HG03571 (cell line): ENCODE measurements at regions not wholly inside any gene's neighbourhood (a gene's known extent, or its start where the extent isn't known, plus 50 kb on each side); places are given as distances from the start of the nearest gene placed in this dataset.
"Not testable (repeated sequence)": the region's sequence is repeated elsewhere in the genome, so short reads cannot be mapped to it uniquely, and the experiment has no call there.

ENCODE experiments used
- ATAC-seq: cut with Tn5 transposase; IDR thresholded peaks from one replicate; pipeline ENCODE4 v1.9.1; 2021; ENCODE audit not compliant: unreplicated experiment

DNA sequence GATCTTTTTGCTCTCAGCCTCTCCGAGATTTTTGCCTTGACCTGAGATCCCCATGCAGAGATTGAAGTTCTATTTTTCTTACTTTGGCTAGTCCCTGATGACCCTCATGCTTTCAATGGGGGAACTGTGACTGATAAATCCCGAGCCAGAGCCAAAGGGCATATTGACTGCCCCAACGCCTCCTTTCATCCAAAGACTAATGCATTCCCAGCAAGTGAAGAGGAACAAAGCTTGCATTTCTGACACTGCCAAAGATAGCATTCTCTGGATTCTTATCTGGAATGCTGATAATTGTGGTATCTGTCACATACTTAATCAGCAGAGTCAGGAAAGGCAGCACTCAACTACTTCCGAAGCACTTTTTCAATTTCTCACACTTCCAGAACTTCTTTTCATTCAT, 152.3 kb upstream of the EGLN3 start:
- no peak for ATAC-seq

DNA sequence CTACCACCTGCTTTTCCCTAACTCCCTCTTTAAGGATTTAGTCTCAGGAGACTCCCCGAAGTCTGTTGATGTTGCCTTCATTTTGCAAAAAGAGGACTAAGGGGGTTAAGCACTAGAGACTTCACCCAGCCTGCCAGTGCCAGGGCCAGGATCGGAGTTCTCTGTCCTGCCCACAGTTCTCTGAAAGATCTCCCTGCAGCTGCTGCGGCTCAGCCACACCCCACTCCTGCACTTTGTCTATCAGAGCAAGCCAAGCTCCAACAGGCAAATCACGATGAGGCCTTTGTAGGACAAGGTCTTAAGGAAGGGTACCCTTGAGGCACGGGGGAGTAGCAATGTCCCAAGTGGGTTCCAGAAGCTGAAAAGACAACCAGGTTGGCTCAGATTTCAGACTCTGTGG, 148.8 kb upstream of the EGLN3 start:
- ATAC-seq, result no peak

DNA sequence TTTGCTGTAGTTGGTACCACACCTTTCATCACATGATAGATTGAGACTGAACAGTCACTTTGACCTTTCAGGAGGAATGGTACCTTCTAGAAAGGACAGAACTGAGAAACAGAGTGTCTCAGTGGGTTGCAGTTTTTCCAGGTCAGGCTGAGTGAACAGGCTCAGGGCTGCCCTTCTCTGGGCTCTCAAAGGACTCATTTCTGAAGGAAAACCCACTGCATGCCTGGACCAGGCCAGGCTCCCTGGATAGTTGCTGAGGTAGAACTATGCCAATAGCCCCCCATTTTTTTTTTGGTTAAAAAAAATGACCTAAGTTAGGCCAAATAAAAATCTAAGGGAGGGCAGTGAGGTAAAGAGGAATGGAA, 148.1 kb upstream of the EGLN3 start:
- ATAC-seq, result no peak

DNA sequence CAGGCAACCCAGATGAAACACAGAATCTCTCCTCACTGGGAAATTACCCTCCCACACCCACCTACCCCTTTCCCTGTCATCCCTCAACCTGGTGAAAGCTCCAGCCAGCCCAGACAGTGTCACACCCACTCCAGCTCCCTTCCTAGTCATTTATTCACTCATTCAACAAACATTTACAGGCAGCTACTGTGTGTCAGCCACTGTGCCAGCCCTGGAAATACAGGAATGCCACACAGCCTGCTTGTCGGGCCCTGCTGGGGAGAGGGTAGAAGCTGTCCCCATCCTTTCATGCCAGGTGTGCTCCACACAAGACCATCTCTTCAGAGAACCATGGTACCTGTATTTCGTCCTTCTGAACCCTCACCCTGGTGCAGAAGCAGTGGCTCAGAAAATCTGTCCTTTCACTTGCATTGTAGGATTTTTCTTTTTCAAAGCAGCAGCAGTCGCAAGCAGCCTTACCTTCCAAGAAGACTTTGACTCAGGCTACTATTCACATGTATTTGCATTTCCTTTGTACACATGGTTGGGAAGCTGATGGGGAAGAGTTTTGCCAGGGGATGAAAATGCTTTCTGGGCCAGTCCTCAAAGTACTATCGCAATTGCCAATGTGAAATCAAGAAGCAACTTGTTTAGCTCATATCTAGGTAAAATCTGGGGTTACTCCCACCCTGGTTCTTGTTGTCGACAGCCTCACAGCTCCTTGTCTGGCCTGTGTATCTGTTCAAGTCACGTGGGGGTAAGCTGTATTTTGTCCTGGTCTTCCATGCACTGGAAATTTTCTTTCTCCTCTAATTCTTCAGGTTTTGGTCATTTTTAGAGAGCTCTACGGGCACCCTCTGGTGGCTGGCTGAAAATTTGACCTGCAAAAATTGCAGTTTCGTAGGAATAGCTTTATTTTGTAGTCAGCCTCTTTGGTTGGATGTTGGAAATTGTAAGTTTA, 147.4 kb upstream of the EGLN3 start:
- ATAC-seq, result no peak

DNA sequence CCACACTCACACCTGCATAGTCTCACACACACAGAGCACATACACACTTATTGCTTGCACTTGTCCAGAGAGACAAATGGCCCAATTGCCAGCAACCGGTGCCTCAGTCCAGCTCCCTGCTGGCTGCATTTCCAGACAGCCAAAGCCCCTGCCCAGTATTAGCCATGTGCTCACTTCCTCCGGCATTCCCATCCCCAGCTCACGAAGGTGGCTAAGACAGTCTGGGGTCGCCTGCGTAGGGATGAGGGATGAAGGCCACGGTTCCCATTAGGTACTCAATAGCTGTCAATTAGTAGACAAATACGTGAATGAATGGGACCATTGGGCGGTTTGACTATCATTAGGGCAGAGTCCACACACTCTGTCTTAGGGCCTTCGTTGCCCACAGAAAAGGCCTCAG, 146.8 kb upstream of the EGLN3 start:
- no peak for ATAC-seq

DNA sequence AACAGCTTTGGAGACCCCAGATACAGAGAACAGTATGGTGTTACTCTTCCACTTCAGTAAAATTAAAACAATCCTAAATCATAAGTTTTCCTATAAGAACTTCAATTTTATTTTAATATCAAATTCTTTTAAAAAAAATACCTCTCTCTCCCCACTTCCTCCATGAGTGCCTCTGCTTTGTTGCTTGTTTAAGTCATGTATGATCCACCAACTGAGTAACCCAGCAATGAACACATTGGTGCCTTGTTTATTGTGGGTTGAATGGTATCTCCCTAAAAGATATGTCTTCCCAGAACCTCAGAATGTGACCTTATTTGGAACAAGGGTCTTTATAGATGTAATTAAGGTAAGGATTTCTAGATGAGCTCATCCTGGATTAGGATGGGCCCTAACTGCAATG, 143.5 kb upstream of the EGLN3 start:
- no peak for ATAC-seq

DNA sequence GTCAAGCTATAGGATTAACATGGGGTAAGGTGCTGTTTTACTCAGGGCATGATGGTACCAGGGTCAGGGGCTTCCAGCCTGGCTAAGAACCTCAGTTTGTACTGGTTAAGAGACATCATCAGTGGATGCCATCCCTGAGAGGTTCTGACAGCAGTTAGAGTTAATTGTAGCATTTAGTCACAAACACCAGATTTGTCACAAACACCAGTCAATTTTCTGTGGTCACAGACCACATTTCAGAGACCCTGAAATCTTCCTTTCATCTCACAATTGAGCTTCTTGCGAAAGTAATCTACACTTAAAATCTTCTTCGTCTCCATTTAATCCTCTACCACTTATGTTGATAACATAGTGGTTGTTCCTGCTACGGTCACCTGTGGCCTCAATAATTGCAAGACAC, 143.0 kb upstream of the EGLN3 start:
- no peak for ATAC-seq

DNA sequence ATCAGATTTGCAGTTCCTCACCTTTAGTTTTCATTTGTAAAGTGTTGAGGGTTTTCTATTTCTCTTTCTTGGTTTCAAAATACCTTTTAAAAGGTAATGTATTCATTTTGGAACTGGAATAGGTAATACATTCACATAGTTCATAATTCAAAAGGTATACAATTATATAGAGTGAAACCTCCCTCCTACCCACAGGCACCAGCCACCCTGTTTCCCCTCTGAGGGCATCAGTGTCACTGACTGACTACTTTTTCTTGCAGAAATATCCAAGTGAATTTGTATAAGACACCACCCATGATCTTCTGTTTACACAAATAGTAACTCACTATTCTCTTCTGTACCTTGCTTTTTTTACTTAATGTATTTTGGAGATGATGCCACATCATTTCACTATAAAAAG, 139.6 kb upstream of the EGLN3 start:
- ATAC-seq, result no peak

DNA sequence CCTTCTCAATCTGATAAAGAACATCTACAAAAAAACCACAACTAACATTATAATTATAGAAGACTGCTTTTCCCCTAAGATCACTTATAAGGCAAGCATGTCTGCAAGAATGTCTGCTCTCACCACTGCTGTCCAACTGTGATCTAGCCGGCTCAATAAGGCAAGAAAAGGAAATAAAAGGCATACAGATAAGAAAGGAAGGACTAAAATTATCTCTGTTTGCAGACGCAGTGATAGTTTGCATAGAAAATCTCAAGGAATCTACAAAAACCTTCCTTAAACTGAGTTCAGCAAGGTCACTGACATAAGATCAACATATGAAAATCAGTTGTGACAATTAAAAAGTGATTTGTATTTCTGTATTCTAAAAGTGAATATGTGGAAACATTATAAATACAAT, 138.0 kb upstream of the EGLN3 start:
- ATAC-seq, result no peak

DNA sequence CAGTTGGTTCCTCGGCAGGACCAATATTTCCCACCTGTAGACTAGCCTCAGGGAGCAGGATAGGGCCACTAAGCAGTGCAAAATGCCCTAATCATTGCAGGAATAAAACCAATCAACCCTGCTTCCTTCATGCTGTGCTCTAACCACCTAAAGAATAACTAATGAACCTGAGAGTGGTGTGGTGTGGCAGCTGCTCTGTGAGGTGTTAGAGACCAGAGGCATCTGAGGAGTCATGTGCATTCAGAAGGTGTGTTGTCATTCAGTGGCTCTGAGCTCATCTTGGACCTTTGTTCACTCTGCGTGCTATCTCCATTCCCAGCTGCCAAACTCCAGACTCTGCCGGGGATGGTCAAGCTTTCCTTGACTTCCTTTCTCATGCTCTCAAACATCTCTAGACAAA, 136.7 kb upstream of the EGLN3 start:
- no peak for ATAC-seq

DNA sequence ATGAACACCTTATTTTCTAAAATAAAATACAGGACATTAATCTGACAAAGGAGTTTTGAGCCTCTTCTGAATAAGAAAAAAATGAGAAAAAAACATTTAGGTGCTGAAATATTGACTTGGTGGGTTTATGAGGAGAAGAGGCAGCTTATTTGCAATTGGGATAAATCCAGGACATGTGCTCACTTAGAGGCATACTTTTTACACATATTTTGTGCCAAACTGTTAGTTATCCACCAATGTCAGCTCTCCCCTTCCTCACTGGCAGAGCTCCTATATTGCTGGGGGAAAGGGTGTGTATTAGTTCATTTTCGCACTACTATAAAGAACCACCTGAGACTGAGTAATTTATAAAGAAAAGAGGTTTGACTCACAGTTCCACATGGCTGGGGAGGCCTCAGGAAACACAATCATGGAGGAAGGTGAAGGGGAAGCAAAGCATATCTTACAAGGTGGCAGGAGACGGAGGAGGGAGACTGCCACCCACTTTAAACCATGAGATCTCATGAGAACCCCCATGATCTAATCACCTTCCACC, 135.4 kb upstream of the EGLN3 start:
- ATAC-seq, result no peak

DNA sequence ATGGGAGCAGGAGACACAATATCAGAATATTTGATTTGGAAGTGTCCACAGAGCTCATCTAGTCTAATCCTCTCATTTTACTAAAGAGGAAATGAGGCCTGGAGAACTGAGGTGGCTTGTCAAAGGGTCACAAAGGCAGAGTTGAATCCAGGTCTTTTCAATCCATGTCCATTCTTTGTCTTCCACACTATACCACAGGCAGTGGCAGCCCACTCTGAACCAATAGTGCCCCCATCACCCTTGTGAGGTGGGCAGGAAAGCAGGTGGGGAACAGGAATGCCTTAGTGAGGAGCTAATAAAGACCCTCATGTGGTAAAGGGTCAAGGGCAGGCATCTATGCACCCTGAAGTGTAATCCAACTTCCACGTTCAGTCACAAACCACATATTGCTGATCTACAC, 134.8 kb upstream of the EGLN3 start:
- ATAC-seq, result no peak

DNA sequence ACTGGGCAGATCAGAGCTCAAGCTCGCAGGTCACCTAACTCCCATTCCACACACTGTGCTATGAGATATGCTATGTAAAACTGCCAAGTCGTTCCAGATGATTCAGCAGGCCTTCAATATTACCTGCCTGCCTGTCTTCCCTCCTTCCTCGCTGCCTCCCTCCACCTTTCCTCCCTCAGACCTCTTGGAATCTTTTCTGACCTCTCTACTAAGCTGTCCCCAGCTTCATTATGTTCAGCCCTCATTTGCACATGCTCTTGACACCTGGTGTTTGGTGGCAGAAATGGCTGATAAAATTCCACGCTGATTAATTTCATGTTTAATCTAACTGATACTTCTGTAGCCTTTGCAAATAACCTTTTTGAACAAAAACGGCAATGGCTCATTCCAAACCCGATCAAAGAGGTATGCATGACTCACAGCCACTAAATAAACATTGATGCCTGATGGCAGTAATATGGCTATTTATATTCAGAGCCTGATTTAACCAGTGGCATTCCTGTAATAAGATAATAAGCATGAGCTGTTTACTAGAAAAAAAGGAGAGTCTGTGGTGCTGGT, 130.8 kb upstream of the EGLN3 start:
- no peak for ATAC-seq

DNA sequence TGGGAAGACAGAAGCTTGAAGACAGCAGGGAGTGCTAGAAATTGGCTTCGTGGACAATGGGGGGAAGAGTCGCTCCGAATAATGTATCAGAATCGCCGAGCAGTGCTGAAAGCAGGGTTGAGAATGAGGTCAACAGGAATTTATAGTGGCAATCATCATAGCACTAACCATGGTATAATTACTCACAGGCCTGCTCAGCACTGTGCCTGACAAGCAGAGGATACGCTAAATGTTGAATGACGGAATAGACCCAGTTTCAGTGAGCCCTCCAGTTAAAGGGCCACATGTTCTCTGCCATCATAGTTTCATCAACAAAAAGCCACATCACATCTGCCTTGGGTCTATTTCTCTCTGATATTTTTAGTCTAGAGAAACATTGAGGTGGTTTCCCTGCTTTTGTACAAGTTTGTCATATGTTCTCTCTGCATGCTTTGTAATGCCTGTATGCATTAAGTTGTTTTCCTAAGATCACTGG, 130.3 kb upstream of the EGLN3 start:
- ATAC-seq, result no peak

DNA sequence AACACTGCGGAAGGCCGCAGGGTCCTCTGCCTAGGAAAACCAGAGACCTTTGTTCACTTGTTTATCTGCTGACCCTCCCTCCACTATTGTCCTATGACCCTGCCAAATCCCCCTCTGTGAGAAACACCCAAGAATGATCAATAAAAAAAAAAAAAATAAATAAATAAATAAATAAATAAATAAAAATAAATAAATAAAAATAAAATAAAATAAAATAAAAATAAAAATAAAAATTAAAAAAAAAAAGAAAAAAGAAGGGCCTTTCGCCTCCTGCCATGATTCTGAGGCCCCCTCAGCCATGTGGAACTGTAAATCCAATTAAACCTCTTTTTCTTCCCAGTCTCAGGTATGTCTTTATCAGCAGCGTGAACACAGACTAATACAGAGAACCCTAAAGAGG, 128.8 kb upstream of the EGLN3 start:
- ATAC-seq, result not testable (repeated sequence)

DNA sequence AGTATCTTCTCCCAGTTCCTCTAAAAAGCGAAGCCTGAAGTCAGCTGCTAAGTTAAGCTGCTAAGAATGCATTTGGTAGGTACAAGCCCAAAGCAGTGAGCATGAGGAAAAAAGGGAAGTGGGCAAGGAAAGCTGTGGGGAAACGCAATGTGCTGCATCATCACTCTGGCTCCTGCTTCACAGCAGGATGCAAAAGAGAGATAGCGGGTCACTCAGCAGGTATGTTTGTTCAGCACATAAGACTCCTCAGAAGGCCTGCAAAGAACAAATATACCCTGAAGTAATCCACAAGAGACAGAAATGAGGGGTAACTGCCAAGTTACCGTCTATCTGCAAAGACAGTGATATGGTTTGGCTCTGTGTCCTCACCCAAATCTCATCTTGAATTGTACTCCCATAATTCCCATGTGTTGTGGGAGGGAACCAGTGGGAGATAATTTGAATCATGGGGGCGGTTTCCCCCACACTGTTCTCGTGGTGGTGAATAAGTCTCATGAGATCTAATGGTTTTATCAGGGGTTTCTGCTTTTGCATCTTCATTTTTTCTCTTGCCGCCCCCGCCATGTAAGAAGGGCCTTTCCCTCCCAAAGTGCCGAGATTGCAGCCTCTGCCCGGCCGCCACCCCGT, 127.4 kb upstream of the EGLN3 start:
- no peak for ATAC-seq

DNA sequence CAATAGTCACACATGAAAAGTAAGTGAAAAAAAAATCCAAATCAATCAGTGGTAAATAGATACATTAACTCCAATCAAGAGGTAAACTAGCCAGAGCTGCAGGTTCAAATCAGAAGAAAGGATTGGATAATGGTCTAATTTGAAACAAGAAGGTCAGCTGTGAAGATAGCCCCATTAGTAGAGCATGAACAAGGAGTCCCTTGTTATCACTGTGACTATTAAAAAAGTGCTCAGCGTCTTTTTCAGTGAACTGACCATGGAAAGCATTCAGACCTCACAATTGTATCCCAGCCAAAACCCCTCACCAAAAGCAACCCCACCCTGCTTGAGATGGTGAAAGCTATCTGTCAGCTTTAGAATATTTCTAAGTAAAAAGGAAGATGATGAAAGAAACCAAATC, 125.0 kb upstream of the EGLN3 start:
- no peak for ATAC-seq

DNA sequence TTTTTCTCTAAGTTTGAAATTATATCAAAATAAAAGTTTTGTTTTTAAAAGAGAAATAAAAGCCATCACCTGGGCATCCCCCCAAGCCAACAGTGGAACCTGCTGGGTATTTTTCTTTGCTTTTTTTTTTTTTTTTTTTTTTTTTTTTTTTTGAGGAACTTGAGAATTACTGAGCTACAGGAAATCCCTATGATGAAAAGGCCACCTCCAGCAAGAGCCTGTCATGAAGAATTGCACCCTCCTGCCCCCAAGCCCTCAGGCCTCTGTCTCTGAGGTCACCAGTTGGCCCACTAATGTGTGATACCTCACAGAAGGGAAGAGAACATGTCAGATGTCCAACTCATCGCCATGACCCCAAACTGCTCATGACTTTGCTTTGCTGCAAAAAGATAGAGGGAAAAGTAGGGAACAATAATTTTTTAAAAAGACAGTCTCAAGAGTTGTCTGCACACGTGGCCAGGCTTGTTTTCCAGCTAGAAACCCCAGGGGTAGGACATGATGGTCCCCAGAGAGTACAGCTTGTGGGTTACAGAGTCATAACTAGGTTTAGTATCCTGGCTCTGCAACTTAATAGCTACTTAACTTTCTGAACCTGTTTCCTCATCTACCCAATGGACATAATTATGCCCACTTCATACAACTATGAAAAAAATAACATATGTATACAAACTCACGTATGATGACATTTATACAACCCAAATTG, 124.3 kb upstream of the EGLN3 start:
- ATAC-seq, result no peak

DNA sequence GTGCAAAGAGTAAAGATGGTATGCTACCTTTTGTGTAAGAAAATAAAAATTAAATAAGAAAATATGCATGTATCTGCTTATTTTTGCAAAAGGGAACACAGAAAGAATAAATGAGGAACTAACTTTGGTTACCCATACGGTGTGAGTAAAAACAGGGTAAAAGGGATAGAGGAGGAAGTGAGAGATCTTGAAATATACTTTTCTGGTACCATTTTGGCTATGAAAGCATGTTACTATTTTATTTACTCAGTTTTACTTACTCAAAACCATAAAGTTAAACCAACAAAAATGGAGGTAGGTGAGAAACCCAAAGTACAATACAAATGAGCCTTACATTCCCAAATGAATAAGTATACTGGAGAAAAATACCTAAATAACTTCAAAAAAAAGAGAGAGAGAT, 122.0 kb upstream of the EGLN3 start:
- ATAC-seq, result peak; percentile 50

DNA sequence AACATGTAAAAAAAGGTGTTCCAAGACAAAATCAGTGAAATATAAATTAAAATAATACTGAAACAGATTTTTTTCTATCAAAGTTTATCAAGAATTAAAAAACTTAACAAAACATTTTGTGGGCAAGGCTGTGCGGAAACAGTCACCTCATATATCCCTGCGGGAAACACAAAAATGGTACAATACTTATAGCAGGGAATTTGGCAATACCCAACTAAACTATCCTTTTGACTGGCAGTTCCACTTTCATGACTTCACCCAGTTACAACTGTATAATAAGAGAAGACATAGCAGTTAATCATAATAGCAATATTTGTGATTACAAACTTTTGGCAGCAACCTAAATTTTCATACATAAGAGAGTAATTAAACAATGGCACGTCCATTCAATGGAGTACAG, 121.5 kb upstream of the EGLN3 start:
- no peak for ATAC-seq

DNA sequence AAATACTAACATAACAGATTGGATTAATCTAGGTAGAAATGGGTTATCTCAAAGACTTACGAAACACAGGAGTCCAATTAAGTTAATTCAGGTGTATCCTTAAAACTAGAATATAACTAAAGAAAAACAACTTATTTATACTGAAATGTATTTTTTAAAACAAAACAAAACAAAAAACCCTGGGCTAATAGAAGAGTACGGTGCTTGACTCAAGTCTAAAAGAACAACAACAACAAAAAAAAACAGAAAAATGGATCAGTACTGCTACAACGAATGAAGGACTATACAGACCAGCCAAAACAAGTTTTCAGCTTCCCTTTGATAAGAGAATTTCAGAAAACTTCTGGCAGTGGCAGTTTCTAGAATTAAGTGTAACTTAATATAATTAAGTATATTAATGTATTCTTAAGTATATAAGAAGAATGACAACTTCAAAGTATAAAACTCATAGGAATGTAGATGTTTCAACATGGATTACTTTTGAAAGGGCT, 120.1 kb upstream of the EGLN3 start:
- ATAC-seq, result no peak
